Brain microvascular endothelial cell (primary cell): ENCODE measurements at regions not wholly inside any gene's neighbourhood (a gene's known extent, or its start where the extent isn't known, plus 50 kb on each side); places are given as distances from the start of the nearest gene placed in this dataset.

Experiments
- DNase-seq: peaks from one replicate; pipeline ENCODE4 v3.0.0-alpha.2; 2020
- H3K27ac ChIP-seq: fragments of 250-450 bp; sonication (Bioruptor Pico); 2 replicates; pipeline ENCODE4 v1.5.1; 2020; ENCODE audit warnings: mild to moderate bottlenecking, moderate library complexity
- H3K27me3 ChIP-seq: fragments of 250-450 bp; sonication (Bioruptor Pico); replicated peaks from 2 replicates; pipeline ENCODE4 v1.5.1; 2020; ENCODE audit warnings: mild to moderate bottlenecking
- H3K36me3 ChIP-seq: fragments of 250-450 bp; sonication (Bioruptor Pico); replicated peaks from 2 replicates; pipeline ENCODE4 v1.5.1; 2020; ENCODE audit warnings: mild to moderate bottlenecking
- H3K4me3 ChIP-seq: 2 replicates; pipeline ENCODE4 v1.5.1; 2011; ENCODE audit warnings: low read depth, mild to moderate bottlenecking, control low read depth, low read length, moderate library complexity
- CTCF ChIP-seq: IDR thresholded peaks from 2 replicates; pipeline ENCODE4 v1.5.1; 2011; ENCODE audit warnings: low read depth, mild to moderate bottlenecking, moderate library complexity, low read length, control low read depth, inconsistent platforms; ENCODE audit errors: missing control alignments
- in situ Hi-C: cut with HindIII; loops from 2 replicates; pipeline ENCODE4 v1.10.0; 2017; ENCODE audit warnings: low sequenced_read_pairs, low pct_ligation_motif_present

- in situ Hi-C loops: no loop called here
- no peak for DNase-seq
- no peak overlapping the region for H3K27ac ChIP-seq
- no peaks in the 10 kb centered on the region for H3K36me3 ChIP-seq
- TF ChIP-seq CTCF: no peak
- H3K4me3 ChIP-seq: no peak overlapping the region
- no peaks in the 10 kb centered on the region for H3K27me3 ChIP-seq
Observed at GRCh38 chr5:102660111-102660510, 95.0 kb upstream of the PAM start.

GRCh38 chr5:102663749-102664530 lies 91.2 kb upstream of the PAM start:
- in situ Hi-C loops: no loop called here
- TF ChIP-seq CTCF: no peak
- Histone ChIP-seq H3K36me3 (no peaks in the 10 kb centered on the region), H3K27me3 (no peaks in the 10 kb centered on the region), H3K27ac (no peak overlapping the region), H3K4me3 (no peak overlapping the region)
- no peak for DNase-seq

- no peak for DNase-seq
- H3K4me3 ChIP-seq: no peak overlapping the region
- TF ChIP-seq CTCF: no peak
- in situ Hi-C loops: no loop called here
- no peak overlapping the region for H3K27ac ChIP-seq
- no peaks in the 10 kb centered on the region for H3K27me3 ChIP-seq
- no peaks in the 10 kb centered on the region for H3K36me3 ChIP-seq
Observed at GRCh38 chr5:102664616-102665335, 90.3 kb upstream of the PAM start.

GRCh38 chr5:102666164-102666946 lies 88.8 kb upstream of the PAM start:
- TF ChIP-seq CTCF: no peak
- no peaks in the 10 kb centered on the region for H3K27me3 ChIP-seq
- H3K36me3 ChIP-seq: no peaks in the 10 kb centered on the region
- no peak overlapping the region for H3K27ac ChIP-seq
- in situ Hi-C loops: no loop called here
- DNase-seq: no peak
- no peak overlapping the region for H3K4me3 ChIP-seq

GRCh38 chr5:102668220-102668932 lies 86.7 kb upstream of the PAM start:
- no peak for DNase-seq
- in situ Hi-C loops: no loop called here
- Histone ChIP-seq H3K36me3 (no peaks in the 10 kb centered on the region), H3K27me3 (no peaks in the 10 kb centered on the region), H3K27ac (no peak overlapping the region), H3K4me3 (no peak overlapping the region)
- TF ChIP-seq CTCF: no peak
